DOHH2 (cell line): ENCODE measurements at regions not wholly inside any gene's neighbourhood (a gene's known extent, or its start where the extent isn't known, plus 50 kb on each side); places are given as distances from the start of the nearest gene placed in this dataset.
A peak's percentile ranks its signal among the peaks of the same experiment; 100 is the strongest.

Experiments
- H3F3A ChIP-seq: fragments of 200-600 bp; sonication (generic), shearing (Covaris generic); 2 replicates; pipeline ENCODE4 v1.6.0; 2016; ENCODE audit warnings: antibody characterized with exemption, mild to moderate bottlenecking; ENCODE audit not compliant: control insufficient read depth, insufficient read depth
- H3K27ac ChIP-seq: fragments of 200-600 bp; sonication (generic); 2 replicates; pipeline ENCODE4 v1.5.1; 2014; ENCODE audit warnings: low read depth, mild to moderate bottlenecking, low read length, moderate library complexity
- H3K27me3 ChIP-seq: fragments of 200-600 bp; sonication (generic); 2 replicates; pipeline ENCODE4 v1.6.1; 2014; ENCODE audit warnings: mild to moderate bottlenecking, low read length, mixed read lengths; ENCODE audit not compliant: control insufficient read depth
- H3K36me3 ChIP-seq: fragments of 200-600 bp; sonication (generic); 2 replicates; pipeline ENCODE4 v1.6.1; 2014; ENCODE audit warnings: mild to moderate bottlenecking, low read length, moderate library complexity, mixed read lengths; ENCODE audit not compliant: control insufficient read depth
- H3K4me1 ChIP-seq: fragments of 200-600 bp; sonication (generic); 2 replicates; pipeline ENCODE4 v1.6.1; 2014; ENCODE audit warnings: mild to moderate bottlenecking, low read length, mixed read lengths; ENCODE audit not compliant: control insufficient read depth
- H3K4me2 ChIP-seq: fragments of 200-600 bp; sonication (generic); 2 replicates; pipeline ENCODE4 v1.6.0; 2014; ENCODE audit warnings: mild to moderate bottlenecking, low read length, moderate library complexity
- H3K4me3 ChIP-seq: fragments of 200-600 bp; sonication (generic); 2 replicates; pipeline ENCODE4 v1.5.1; 2014; ENCODE audit warnings: mild to moderate bottlenecking, low read length, mixed read lengths
- H3K79me2 ChIP-seq: fragments of 200-600 bp; sonication (generic); 2 replicates; pipeline ENCODE4 v1.6.1; 2014; ENCODE audit warnings: mild to moderate bottlenecking, low read length, mixed read lengths; ENCODE audit not compliant: control insufficient read depth
- H3K9me2 ChIP-seq: fragments of 200-600 bp; sonication (generic); replicated peaks from 2 replicates; pipeline ENCODE4 v1.6.1; 2014; ENCODE audit warnings: mild to moderate bottlenecking, low read length, mixed read lengths; ENCODE audit not compliant: control insufficient read depth
- H3K9me3 ChIP-seq: fragments of 200-600 bp; sonication (generic); 2 replicates; pipeline ENCODE4 v1.6.1; 2014; ENCODE audit warnings: antibody characterized with exemption, low read length, mixed read lengths; ENCODE audit not compliant: control insufficient read depth, insufficient read depth
- H4K20me1 ChIP-seq: fragments of 200-600 bp; sonication (generic); 2 replicates; pipeline ENCODE4 v1.6.0; 2014; ENCODE audit warnings: low read depth, mild to moderate bottlenecking, antibody characterized with exemption, low read length, moderate library complexity; ENCODE audit not compliant: control insufficient read depth, insufficient read depth
- EZH2phosphoT487 ChIP-seq: fragments of 200-600 bp; sonication (generic); IDR thresholded peaks from 2 replicates; pipeline ENCODE4 v1.6.1; 2017; ENCODE audit warnings: borderline replicate concordance, mild to moderate bottlenecking, antibody characterized with exemption, low read length, moderate library complexity, mixed read lengths
- TF ChIP-seq, protein P1 (sequence below): fragments of 200-600 bp; sonication (generic); IDR thresholded peaks from one replicate; pipeline ENCODE4 v1.5.1; 2014; ENCODE audit warnings: antibody characterized with exemption, mild to moderate bottlenecking, low read depth, low read length; ENCODE audit not compliant: poor library complexity, severe bottlenecking

- no peak overlapping the region for H3K27ac ChIP-seq
- TF ChIP-seq, protein P1, sequence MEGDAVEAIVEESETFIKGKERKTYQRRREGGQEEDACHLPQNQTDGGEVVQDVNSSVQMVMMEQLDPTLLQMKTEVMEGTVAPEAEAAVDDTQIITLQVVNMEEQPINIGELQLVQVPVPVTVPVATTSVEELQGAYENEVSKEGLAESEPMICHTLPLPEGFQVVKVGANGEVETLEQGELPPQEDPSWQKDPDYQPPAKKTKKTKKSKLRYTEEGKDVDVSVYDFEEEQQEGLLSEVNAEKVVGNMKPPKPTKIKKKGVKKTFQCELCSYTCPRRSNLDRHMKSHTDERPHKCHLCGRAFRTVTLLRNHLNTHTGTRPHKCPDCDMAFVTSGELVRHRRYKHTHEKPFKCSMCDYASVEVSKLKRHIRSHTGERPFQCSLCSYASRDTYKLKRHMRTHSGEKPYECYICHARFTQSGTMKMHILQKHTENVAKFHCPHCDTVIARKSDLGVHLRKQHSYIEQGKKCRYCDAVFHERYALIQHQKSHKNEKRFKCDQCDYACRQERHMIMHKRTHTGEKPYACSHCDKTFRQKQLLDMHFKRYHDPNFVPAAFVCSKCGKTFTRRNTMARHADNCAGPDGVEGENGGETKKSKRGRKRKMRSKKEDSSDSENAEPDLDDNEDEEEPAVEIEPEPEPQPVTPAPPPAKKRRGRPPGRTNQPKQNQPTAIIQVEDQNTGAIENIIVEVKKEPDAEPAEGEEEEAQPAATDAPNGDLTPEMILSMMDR, result no peak
- no peak for TF ChIP-seq EZH2phosphoT487
- no peak overlapping the region for H3K4me2 ChIP-seq
Observed at GRCh38 chr15:81911022-81911971, 134.5 kb downstream of the MEX3B start.

GRCh38 chr15:81910355-81911021 lies 135.3 kb downstream of the MEX3B start:
- Histone ChIP-seq H3K4me3 (no peak overlapping the region), H4K20me1 (no peaks in the 10 kb centered on the region), H3K79me2 (no peaks in the 10 kb centered on the region), H3K9me3 (no peaks in the 10 kb centered on the region), H3K27ac (no peak overlapping the region), H3K36me3 (no peaks in the 10 kb centered on the region), H3K9me2 (no peaks in the 10 kb centered on the region), H3F3A (no peaks in the 10 kb centered on the region), H3K27me3 (no peaks in the 10 kb centered on the region), H3K4me1 (peaks cover 13% of the 10 kb centered on the region), H3K4me2 (no peak overlapping the region)
- TF ChIP-seq, protein P1, result no peak
- TF ChIP-seq EZH2phosphoT487, result no peak

More at GRCh38 chr15:81911022-81911971, 134.5 kb downstream of the MEX3B start:
- H4K20me1 ChIP-seq, result no peaks in the 10 kb centered on the region
- no peak overlapping the region for H3K4me3 ChIP-seq
- H3K27me3 ChIP-seq, result no peaks in the 10 kb centered on the region
- H3K79me2 ChIP-seq, result no peaks in the 10 kb centered on the region
- H3K9me2 ChIP-seq, result no peaks in the 10 kb centered on the region
- no peaks in the 10 kb centered on the region for H3K9me3 ChIP-seq
- H3K36me3 ChIP-seq, result no peaks in the 10 kb centered on the region
- peaks cover 13% of the 10 kb centered on the region for H3K4me1 ChIP-seq
- no peaks in the 10 kb centered on the region for H3F3A ChIP-seq

GRCh38 chr15:81909011-81909358 lies 136.8 kb downstream of the MEX3B start:
- Histone ChIP-seq H3K36me3 (no peaks in the 10 kb centered on the region), H3K27ac (no peak overlapping the region), H3F3A (no peaks in the 10 kb centered on the region), H3K9me3 (no peaks in the 10 kb centered on the region), H4K20me1 (no peaks in the 10 kb centered on the region), H3K9me2 (no peaks in the 10 kb centered on the region), H3K4me1 (peaks cover 13% of the 10 kb centered on the region), H3K4me3 (no peak overlapping the region), H3K27me3 (no peaks in the 10 kb centered on the region), H3K79me2 (no peaks in the 10 kb centered on the region), H3K4me2 (0 out of 2 replicates have a peak overlapping the region, but pooled peaks have one; percentile 3)
- TF ChIP-seq EZH2phosphoT487, result no peak
- TF ChIP-seq, protein P1, result no peak
